ENCODE measurements at regions not wholly inside any gene's neighbourhood (a gene's known extent, or its start where the extent isn't known, plus 50 kb on each side); places are given as distances from the start of the nearest gene placed in this dataset.

DNA sequence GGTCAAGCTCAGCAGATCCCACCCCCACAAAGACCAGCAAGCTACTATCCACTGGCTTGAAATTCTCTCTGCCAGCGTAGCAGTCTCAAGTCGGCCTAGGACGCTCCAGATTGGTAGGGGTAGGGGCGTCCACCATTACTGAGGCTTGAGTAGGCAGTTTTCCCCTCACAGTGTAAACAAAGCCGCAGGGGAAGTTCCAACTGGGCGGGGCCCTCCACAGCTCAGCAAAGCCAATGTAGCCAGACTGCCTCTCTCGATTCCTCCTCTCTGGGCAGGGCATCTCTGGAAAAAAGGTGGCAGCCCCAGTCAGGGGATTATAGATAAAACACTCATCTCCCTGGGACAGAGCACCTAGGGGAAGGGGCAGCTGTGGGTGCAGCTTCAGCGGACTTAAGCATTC, 1064.9 kb upstream of the TENM4 start:
- intact Hi-C loops (cut with micrococcal nuclease; ENCODE audit: unreplicated experiment) (no loop called here), in situ Hi-C loops (cut with MboI) (no loop called here)
- Histone ChIP-seq H3K27me3 (replicated peaks in 1 of 2; ENCODE audit: control insufficient read depth in 2 of 2, insufficient read depth in 2 of 2, low read length in 1 of 2) (no peaks in the 10 kb centered on the region), H3K4me3 (no peak overlapping the region), H2AFZ (ENCODE audit: control insufficient read depth, low read depth, low read length) (no peak overlapping the region), H3K9ac (ENCODE audit: control insufficient read depth, insufficient read depth, low read length) (no peak overlapping the region), H3K36me3 (ENCODE audit: control insufficient read depth in 2 of 2, insufficient read depth in 2 of 2, low read length in 1 of 2) (no peaks in the 10 kb centered on the region), H3K4me1 (ENCODE audit: control insufficient read depth, insufficient read depth, low read length) (no peaks in the 10 kb centered on the region), H3K79me2 (ENCODE audit: control insufficient read depth, insufficient read depth, low read length) (no peaks in the 10 kb centered on the region), H3K9me3 (replicated peaks; ENCODE audit: control insufficient read depth, insufficient read depth, low read length) (no peaks in the 10 kb centered on the region), H3K27ac (ENCODE audit: control insufficient read depth, insufficient read depth) (no peak overlapping the region), H4K20me1 (ENCODE audit: control insufficient read depth, insufficient read depth) (no peaks in the 10 kb centered on the region), H3K4me2 (ENCODE audit: control insufficient read depth, insufficient read depth) (no peak overlapping the region)
- DNase-seq (ENCODE audit: low read depth, low spot score) (no peak), FAIRE-seq (no peak), ATAC-seq (peak; percentile 53; the same call in 2 of the 3 replicates)
- ChIA-PET CTCF (no interaction called here), POLR2A (no interaction called here), RAD21 (ENCODE audit: unreplicated experiment) (no interaction called here), SMC1A (ENCODE audit: uncharacterized antibody, unreplicated experiment) (interaction anchor here (1.5 kb wide), 1 partner anchor 28 kb away, joined by 4 read pairs; no protein-coding TSS in a partner anchor)
- 18% methylated on average over 8 of the region's 8 CpGs for WGBS (ENCODE audit: insufficient coverage, insufficient replicate concordance, low lambda C conversion rate, missing lambda C conversion rate)
- TF ChIP-seq SRF (IDR thresholded peaks at IDR 0.05; ENCODE audit: low read depth in 2 of 2, low read length in 2 of 2) (no peak), CHD1 (IDR thresholded peaks at IDR 0.05; ENCODE audit: low read depth, low read length) (no peak)
- BruUV-seq (replicated peaks): no TSS peak

DNA sequence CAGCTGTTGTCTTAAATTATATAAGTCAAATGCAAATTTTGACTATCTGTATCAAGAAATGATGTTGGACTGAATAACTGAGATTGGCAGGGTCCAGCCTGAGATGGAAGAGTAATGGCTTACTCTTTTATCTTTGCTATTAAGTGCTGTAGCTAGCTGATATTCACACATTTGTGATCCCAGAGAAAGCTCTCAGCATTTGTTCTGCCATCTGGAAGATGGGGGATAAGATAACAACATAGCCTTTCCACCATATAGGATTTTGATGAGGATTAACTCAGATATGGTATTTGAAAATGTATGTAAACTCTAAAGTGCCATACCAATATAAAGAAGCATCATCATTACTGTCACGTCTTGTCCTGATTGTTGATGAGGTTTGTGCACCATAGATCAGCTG, 1063.2 kb upstream of the TENM4 start:
- 0% methylated on average over 1 of the region's 1 CpG for WGBS (ENCODE audit: insufficient coverage, insufficient replicate concordance, low lambda C conversion rate, missing lambda C conversion rate)
- H3K27me3 ChIP-seq (replicated peaks in 1 of 2; ENCODE audit: control insufficient read depth in 2 of 2, insufficient read depth in 2 of 2, low read length in 1 of 2): no peaks in the 10 kb centered on the region
- CTCF ChIA-PET: no interaction called here
- H4K20me1 ChIP-seq (ENCODE audit: control insufficient read depth, insufficient read depth): no peaks in the 10 kb centered on the region
- H3K36me3 ChIP-seq (ENCODE audit: control insufficient read depth in 2 of 2, insufficient read depth in 2 of 2, low read length in 1 of 2): no peaks in the 10 kb centered on the region
- no peak overlapping the region for H3K4me3 ChIP-seq
- intact Hi-C loops (cut with micrococcal nuclease; ENCODE audit: unreplicated experiment): no loop called here
- no peaks in the 10 kb centered on the region for H3K79me2 ChIP-seq (ENCODE audit: control insufficient read depth, insufficient read depth, low read length)
- H3K4me2 ChIP-seq (ENCODE audit: control insufficient read depth, insufficient read depth): no peak overlapping the region
- no peak overlapping the region for H3K27ac ChIP-seq (ENCODE audit: control insufficient read depth, insufficient read depth)
- ATAC-seq (no peak), FAIRE-seq (no peak), DNase-seq (ENCODE audit: low read depth, low spot score) (no peak)
- no peaks in the 10 kb centered on the region for H3K9me3 ChIP-seq (replicated peaks; ENCODE audit: control insufficient read depth, insufficient read depth, low read length)
- SMC1A ChIA-PET (ENCODE audit: uncharacterized antibody, unreplicated experiment): no interaction called here
- POLR2A ChIA-PET: no interaction called here
- RAD21 ChIA-PET (ENCODE audit: unreplicated experiment): no interaction called here
- in situ Hi-C loops (cut with MboI): no loop called here
- H3K4me1 ChIP-seq (ENCODE audit: control insufficient read depth, insufficient read depth, low read length): no peaks in the 10 kb centered on the region
- no peak overlapping the region for H3K9ac ChIP-seq (ENCODE audit: control insufficient read depth, insufficient read depth, low read length)
- H2AFZ ChIP-seq (ENCODE audit: control insufficient read depth, low read depth, low read length): no peak overlapping the region
- no TSS peak for BruUV-seq (replicated peaks)
- TF ChIP-seq GABPA (IDR thresholded peaks at IDR 0.05; ENCODE audit: low read depth): no peak
- TF ChIP-seq SPI1 (IDR thresholded peaks at IDR 0.05; ENCODE audit: borderline replicate concordance, insufficient read depth, low read depth, low read length): no peak
- TF ChIP-seq, protein P1, sequence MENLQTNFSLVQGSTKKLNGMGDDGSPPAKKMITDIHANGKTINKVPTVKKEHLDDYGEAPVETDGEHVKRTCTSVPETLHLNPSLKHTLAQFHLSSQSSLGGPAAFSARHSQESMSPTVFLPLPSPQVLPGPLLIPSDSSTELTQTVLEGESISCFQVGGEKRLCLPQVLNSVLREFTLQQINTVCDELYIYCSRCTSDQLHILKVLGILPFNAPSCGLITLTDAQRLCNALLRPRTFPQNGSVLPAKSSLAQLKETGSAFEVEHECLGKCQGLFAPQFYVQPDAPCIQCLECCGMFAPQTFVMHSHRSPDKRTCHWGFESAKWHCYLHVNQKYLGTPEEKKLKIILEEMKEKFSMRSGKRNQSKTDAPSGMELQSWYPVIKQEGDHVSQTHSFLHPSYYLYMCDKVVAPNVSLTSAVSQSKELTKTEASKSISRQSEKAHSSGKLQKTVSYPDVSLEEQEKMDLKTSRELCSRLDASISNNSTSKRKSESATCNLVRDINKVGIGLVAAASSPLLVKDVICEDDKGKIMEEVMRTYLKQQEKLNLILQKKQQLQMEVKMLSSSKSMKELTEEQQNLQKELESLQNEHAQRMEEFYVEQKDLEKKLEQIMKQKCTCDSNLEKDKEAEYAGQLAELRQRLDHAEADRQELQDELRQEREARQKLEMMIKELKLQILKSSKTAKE (IDR thresholded peaks at IDR 0.05; ENCODE audit: low read depth, poor library complexity, severe bottlenecking): no peak
- TF ChIP-seq ZNF274 (IDR thresholded peaks at IDR 0.05; ENCODE audit: insufficient read depth, insufficient read length): no peak
- TF ChIP-seq SMC3 (IDR thresholded peaks at IDR 0.05; ENCODE audit: borderline replicate concordance, low read length): no peak
- TF ChIP-seq, protein P2, sequence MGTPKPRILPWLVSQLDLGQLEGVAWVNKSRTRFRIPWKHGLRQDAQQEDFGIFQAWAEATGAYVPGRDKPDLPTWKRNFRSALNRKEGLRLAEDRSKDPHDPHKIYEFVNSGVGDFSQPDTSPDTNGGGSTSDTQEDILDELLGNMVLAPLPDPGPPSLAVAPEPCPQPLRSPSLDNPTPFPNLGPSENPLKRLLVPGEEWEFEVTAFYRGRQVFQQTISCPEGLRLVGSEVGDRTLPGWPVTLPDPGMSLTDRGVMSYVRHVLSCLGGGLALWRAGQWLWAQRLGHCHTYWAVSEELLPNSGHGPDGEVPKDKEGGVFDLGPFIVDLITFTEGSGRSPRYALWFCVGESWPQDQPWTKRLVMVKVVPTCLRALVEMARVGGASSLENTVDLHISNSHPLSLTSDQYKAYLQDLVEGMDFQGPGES (IDR thresholded peaks at IDR 0.05): no peak
- no peak for TF ChIP-seq POLR2AphosphoS5 (IDR thresholded peaks at IDR 0.05; ENCODE audit: low read length)
- TF ChIP-seq MTA2 (IDR thresholded peaks at IDR 0.05; ENCODE audit: low read depth): no peak
- no peak for TF ChIP-seq CBFB (IDR thresholded peaks at IDR 0.05; ENCODE audit: low read depth)
- no peak for TF ChIP-seq LARP7 (IDR thresholded peaks at IDR 0.05)
- TF ChIP-seq YBX1 (IDR thresholded peaks at IDR 0.05): no peak
- no peak for TF ChIP-seq NBN (IDR thresholded peaks at IDR 0.05)
- TF ChIP-seq HDAC2 (IDR thresholded peaks at IDR 0.05): no peak
- TF ChIP-seq NR2F1 (conservative IDR thresholded peaks at IDR 0.05): no peak
- TF ChIP-seq FOS (IDR thresholded peaks at IDR 0.05; ENCODE audit: borderline replicate concordance, extremely low read depth, insufficient read length): no peak
- TF ChIP-seq NR2C2 (IDR thresholded peaks at IDR 0.05; ENCODE audit: borderline replicate concordance, control insufficient read depth, insufficient read length, low read depth): no peak
- no peak for TF ChIP-seq PML (IDR thresholded peaks at IDR 0.05; ENCODE audit: low read length)
- no peak for TF ChIP-seq YY1 (IDR thresholded peaks at IDR 0.05; ENCODE audit: low read depth, low read length)
